ENCODE measurements at regions not wholly inside any gene's neighbourhood (a gene's known extent, or its start where the extent isn't known, plus 50 kb on each side); places are given as distances from the start of the nearest gene placed in this dataset.

GRCh38 chrX:27893871-27894270 lies 86.1 kb downstream of the MAGEB10 start:
- no peak for TF ChIP-seq EZH2 (IDR thresholded peaks at IDR 0.05; ENCODE audit: borderline replicate concordance, low read length)
- TF ChIP-seq, protein P1, sequence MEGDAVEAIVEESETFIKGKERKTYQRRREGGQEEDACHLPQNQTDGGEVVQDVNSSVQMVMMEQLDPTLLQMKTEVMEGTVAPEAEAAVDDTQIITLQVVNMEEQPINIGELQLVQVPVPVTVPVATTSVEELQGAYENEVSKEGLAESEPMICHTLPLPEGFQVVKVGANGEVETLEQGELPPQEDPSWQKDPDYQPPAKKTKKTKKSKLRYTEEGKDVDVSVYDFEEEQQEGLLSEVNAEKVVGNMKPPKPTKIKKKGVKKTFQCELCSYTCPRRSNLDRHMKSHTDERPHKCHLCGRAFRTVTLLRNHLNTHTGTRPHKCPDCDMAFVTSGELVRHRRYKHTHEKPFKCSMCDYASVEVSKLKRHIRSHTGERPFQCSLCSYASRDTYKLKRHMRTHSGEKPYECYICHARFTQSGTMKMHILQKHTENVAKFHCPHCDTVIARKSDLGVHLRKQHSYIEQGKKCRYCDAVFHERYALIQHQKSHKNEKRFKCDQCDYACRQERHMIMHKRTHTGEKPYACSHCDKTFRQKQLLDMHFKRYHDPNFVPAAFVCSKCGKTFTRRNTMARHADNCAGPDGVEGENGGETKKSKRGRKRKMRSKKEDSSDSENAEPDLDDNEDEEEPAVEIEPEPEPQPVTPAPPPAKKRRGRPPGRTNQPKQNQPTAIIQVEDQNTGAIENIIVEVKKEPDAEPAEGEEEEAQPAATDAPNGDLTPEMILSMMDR (conservative IDR thresholded peaks at IDR 0.05 in 1 of 2, IDR thresholded peaks at IDR 0.05 in 1 of 2; ENCODE audit: extremely low read depth in 1 of 2, insufficient read depth in 1 of 2, low read depth in 1 of 2, low read length in 2 of 2), result no peak
